NAMALWA (cell line): ENCODE measurements at regions not wholly inside any gene's neighbourhood (a gene's known extent, or its start where the extent isn't known, plus 50 kb on each side); places are given as distances from the start of the nearest gene placed in this dataset.
"Not testable (repeated sequence)": the region's sequence is repeated elsewhere in the genome, so short reads cannot be mapped to it uniquely, and the experiment has no call there.

Experiments used
- DNase-seq: peaks from one replicate; pipeline ENCODE4 v3.0.0-alpha.2; 2015; ENCODE audit warnings: low spot score

- no peak for DNase-seq
Observed at GRCh38 chr9:17846948-17847655, 268.2 kb downstream of the SH3GL2 start.

- DNase-seq = no peak
Observed at GRCh38 chr9:17847908-17848307, 269.0 kb downstream of the SH3GL2 start.

- DNase-seq = no peak
Observed at GRCh38 chr9:17852108-17852507, 273.2 kb downstream of the SH3GL2 start.

GRCh38 chr9:17854487-17854886, 275.6 kb downstream of the SH3GL2 start:
- no peak for DNase-seq

GRCh38 chr9:17856995-17857394, 278.1 kb downstream of the SH3GL2 start:
- no peak for DNase-seq

GRCh38 chr9:17859228-17859627, 280.4 kb downstream of the SH3GL2 start:
- no peak for DNase-seq

- no peak for DNase-seq
Observed at GRCh38 chr9:17859987-17860386, 281.1 kb downstream of the SH3GL2 start.

GRCh38 chr9:17862101-17862500, 283.2 kb downstream of the SH3GL2 start:
- no peak for DNase-seq

GRCh38 chr9:17862629-17863028, 283.8 kb downstream of the SH3GL2 start:
- no peak for DNase-seq

GRCh38 chr9:17863213-17863883, 284.5 kb downstream of the SH3GL2 start:
- no peak for DNase-seq

- no peak for DNase-seq
Observed at GRCh38 chr9:17863924-17864323, 285.1 kb downstream of the SH3GL2 start.

GRCh38 chr9:17864951-17865350, 286.1 kb downstream of the SH3GL2 start:
- DNase-seq = no peak

- no peak for DNase-seq
Observed at GRCh38 chr9:17865881-17866280, 287.0 kb downstream of the SH3GL2 start.

GRCh38 chr9:17870722-17871121, 291.9 kb downstream of the SH3GL2 start:
- no peak for DNase-seq

GRCh38 chr9:17871213-17871890, 292.5 kb downstream of the SH3GL2 start:
- no peak for DNase-seq

GRCh38 chr9:17875886-17876285, 297.0 kb downstream of the SH3GL2 start:
- DNase-seq = no peak

GRCh38 chr9:17876687-17877086, 297.8 kb downstream of the SH3GL2 start:
- no peak for DNase-seq

GRCh38 chr9:17878810-17879370, 300.0 kb downstream of the SH3GL2 start:
- no peak for DNase-seq

GRCh38 chr9:17881371-17881770, 302.5 kb downstream of the SH3GL2 start:
- no peak for DNase-seq

- no peak for DNase-seq
Observed at GRCh38 chr9:17882688-17883594, 304.1 kb downstream of the SH3GL2 start.

- DNase-seq = no peak
Observed at GRCh38 chr9:17888066-17888465, 309.2 kb downstream of the SH3GL2 start.

GRCh38 chr9:17888964-17889363, 310.1 kb downstream of the SH3GL2 start:
- DNase-seq = not testable (repeated sequence)
